Neural cell (in vitro differentiated cells): ENCODE measurements at regions not wholly inside any gene's neighbourhood (a gene's known extent, or its start where the extent isn't known, plus 50 kb on each side); places are given as distances from the start of the nearest gene placed in this dataset.

ENCODE experiments used
- CTCF ChIP-seq: fragments of 450-650 bp; IDR thresholded peaks from 2 replicates; pipeline ENCODE4 v1.5.1; 2014; ENCODE audit warnings: antibody characterized with exemption, mild to moderate bottlenecking, moderate library complexity; ENCODE audit not compliant: poor library complexity, severe bottlenecking
- EP300 ChIP-seq: fragments of 450-650 bp; conservative IDR thresholded peaks from 2 replicates; pipeline ENCODE4 v1.6.1; 2014; ENCODE audit warnings: antibody characterized with exemption, mild to moderate bottlenecking, moderate library complexity; ENCODE audit not compliant: poor library complexity, severe bottlenecking
- EZH2 ChIP-seq: fragments of 200-600, 300-800 bp; shearing (Covaris generic), sonication (generic); IDR thresholded peaks from 2 replicates; pipeline ENCODE4 v1.6.1; 2014; ENCODE audit warnings: antibody characterized with exemption, low read length, borderline replicate concordance, mild to moderate bottlenecking; ENCODE audit not compliant: insufficient read depth, poor library complexity, severe bottlenecking
- MXI1 ChIP-seq: fragments of 450-650 bp; conservative IDR thresholded peaks from 2 replicates; pipeline ENCODE4 v1.6.1; 2014; ENCODE audit warnings: antibody characterized with exemption, mild to moderate bottlenecking; ENCODE audit not compliant: poor library complexity, severe bottlenecking
- POLR2AphosphoS5 ChIP-seq: IDR thresholded peaks from 2 replicates; pipeline ENCODE4 v1.6.1; 2012
- RAD21 ChIP-seq: fragments of 450-650 bp; conservative IDR thresholded peaks from 2 replicates; pipeline ENCODE4 v1.6.1; 2014; ENCODE audit warnings: antibody characterized with exemption, mild to moderate bottlenecking, moderate library complexity
- REST ChIP-seq: IDR thresholded peaks from 2 replicates; pipeline ENCODE4 v1.6.1; 2012; ENCODE audit warnings: borderline replicate concordance
- SMC3 ChIP-seq: fragments of 450-650 bp; conservative IDR thresholded peaks from 2 replicates; pipeline ENCODE4 v1.6.1; 2014; ENCODE audit warnings: antibody characterized with exemption, mild to moderate bottlenecking, moderate library complexity; ENCODE audit not compliant: poor library complexity
- TAF1 ChIP-seq: IDR thresholded peaks from 2 replicates; pipeline ENCODE4 v1.6.1; 2012; ENCODE audit warnings: low read depth

- no peak for TF ChIP-seq EZH2
- no peak for TF ChIP-seq CTCF
- no peak for TF ChIP-seq POLR2AphosphoS5
- no peak for TF ChIP-seq REST
- TF ChIP-seq EP300 = no peak
- no peak for TF ChIP-seq TAF1
- TF ChIP-seq MXI1 = no peak
- TF ChIP-seq RAD21 = no peak
- no peak for TF ChIP-seq SMC3
Measured at GRCh38 chr11:15560689-15561467, 446.2 kb downstream of the INSC start.
